HG02610 (cell line): ENCODE measurements at regions not wholly inside any gene's neighbourhood (a gene's known extent, or its start where the extent isn't known, plus 50 kb on each side); places are given as distances from the start of the nearest gene placed in this dataset.

Experiments used
- ATAC-seq: cut with Tn5 transposase; IDR thresholded peaks from one replicate; pipeline ENCODE4 v1.9.1; 2021; ENCODE audit warnings: mild to moderate bottlenecking, moderate library complexity; ENCODE audit not compliant: unreplicated experiment

DNA sequence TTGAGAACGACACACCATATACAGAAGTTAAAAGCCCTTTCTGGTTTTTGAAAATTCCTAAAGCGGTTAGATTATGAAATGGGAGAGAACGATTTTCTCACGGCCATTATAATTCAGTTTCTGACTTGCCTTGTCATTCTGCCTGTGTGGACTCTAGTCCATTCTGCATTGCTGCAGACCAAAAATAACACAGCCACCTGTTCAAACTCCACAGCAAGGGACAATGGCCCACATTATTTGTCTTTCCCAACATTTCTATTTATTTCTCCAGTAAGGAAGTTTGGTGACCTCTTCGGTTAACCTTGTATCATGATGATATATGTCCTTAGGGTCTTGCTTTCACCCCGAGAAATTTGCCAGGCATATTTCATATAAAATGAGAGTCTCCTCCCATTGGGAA is 497.7 kb downstream of the BRINP1 start:
- no peak for ATAC-seq

DNA sequence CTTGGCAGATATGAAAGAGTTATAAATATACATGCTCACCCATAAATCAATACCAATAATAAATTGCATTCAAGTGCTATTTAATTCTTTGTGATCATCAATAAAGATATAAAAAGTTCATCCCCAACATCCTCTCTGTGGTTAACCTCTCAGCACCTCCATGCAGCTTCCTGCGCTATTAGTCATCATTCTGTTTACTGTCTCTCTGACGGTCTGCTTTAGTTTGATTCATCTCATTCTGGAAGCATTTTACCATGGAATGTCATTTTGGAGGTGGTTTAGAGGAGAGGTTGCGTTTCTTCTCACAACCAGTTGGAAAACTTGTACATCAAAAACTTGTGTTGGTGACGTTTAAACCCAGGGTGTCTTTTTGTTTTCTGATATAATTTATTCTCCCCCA is 486.6 kb downstream of the BRINP1 start:
- ATAC-seq, result no peak

DNA sequence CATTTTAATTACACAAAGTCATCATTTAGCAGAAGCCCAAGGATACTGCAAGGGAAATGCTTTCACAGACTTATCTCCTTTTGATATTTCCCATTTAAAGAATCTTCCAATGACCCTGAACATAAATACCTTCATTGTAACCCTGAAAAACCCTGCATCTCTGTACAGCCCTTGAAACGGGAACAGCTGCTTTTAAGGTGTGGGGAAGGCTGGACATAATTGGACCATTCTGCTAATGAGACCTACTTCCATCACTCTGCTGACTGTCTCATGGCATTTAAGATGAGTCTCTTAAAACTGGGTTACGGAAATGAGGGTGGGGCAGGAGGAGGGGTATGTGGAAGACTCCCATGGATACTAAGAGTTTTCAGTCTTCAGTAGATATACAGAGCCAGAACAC is 485.8 kb downstream of the BRINP1 start:
- no peak for ATAC-seq

DNA sequence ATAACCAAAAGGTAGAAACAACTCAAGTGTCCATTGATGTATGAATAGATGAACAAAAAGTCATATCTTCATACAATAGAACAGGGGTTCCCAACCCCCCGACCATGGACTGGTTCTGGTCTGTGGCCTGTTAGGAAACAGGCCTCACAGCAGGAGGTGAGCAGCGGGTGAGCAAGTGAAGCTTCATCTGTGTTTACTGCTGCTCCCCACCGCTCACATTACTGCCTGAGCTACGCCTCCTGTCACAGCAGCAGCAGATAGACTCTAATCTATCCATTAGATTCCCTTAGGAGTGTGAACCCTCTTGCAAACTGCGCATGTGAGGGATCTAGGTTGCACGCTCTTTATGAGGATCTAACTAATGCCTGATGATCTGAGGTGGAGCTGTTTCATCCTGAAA is 478.0 kb downstream of the BRINP1 start:
- no peak for ATAC-seq

DNA sequence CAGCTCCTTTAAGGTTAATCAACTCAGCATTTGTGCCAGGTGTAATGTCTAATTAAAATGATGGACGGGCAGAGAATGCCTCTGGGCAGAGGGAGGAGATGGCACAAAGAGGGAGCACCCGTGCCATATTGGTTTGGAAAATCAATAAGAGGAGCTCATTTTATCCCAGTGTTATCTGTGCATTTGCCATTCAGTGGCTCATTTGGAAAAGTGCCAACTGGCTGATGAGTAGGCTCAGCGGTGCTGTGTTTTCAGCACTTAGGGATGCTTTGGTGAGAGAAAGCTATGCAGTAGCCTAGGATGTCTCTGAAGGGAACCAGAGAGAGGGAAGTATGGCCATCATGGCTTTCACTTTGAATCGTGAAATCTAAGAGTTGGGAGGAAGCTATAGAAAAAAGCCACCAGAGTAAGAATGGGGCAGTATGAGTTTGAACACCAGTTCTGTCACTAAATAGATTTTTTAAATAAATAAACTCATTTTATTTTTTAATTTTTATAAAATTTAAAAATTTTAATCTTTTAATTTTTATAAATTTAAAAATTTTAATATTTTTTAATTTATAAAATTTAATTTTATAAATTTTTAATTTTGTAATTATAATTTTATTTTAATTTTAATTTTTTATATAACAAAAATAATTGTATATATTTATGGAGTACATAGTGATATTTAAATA is 472.8 kb downstream of the BRINP1 start:
- ATAC-seq, result no peak

DNA sequence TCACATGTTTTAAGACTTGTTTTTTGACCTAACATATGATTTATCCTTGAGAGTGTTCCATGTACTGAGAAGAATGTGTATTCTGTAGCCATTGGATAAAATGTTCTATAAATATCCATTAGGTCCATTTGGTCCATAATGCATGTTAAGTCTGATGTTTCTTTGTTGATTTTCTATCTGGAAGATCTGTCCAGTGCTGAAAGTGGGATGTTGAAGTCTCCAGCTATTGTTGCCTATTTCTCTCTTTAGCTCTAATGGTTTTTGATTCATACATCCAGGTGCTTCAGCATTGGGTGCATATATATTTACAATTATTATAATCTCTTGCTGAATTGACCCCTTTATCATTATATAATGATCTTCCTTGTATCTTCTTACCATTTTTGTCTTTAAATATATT is 451.1 kb downstream of the BRINP1 start:
- ATAC-seq, result no peak

DNA sequence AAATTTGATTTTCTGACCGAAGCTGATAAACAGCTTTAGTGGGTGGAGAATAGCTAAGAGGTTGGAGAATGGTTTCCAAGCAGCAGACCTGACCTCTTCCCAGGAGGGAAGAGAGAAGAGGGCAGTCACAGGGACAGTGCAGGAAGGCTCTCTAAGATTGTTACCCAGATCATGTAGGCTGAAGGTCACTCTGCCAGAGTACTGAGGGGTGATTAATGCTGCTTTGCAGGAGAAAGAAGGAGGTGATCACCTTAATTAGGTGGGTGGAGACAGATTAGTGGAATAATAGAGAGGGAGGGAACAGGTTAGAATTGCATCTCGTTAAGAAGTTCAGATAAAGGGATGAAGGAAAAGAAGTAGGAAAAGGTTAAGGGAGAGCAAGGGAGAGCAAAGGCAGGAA is 440.5 kb downstream of the BRINP1 start:
- ATAC-seq, result no peak

DNA sequence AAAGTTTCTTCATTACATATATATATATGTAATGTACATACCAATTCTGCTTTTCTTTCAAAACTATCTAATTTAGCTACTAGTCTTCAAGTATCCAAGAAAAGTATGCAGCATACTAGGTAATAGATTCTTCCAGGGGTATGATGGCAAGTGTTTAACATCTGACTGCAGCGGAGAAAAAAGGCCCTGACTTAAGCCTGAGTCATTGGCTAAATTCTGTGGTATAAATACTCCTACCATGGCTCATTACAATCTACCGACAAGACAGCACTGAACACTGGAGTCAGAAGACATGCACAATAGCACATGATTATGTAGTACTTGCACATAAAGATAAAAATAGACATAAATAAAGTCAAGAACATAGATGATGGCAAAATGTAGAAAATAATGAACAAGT is 439.9 kb downstream of the BRINP1 start:
- no peak for ATAC-seq

DNA sequence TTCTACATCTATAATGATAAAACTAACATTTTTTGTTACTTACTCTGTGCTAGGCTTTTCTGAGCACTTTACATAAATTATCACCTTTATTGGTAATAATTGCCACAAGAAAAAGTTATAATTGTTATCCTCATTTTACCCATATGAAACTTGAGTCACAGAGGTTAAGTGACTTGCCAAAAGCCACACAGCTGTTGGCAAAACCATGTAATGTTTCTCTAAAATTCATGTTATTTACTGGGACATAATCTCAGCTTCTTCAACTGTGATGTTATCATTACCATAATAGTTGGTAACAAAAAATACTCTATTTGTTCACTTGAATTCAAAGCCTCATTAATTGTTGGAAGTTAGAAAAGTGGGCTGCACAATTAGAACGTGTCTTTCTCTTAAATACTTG is 437.3 kb downstream of the BRINP1 start:
- no peak for ATAC-seq

DNA sequence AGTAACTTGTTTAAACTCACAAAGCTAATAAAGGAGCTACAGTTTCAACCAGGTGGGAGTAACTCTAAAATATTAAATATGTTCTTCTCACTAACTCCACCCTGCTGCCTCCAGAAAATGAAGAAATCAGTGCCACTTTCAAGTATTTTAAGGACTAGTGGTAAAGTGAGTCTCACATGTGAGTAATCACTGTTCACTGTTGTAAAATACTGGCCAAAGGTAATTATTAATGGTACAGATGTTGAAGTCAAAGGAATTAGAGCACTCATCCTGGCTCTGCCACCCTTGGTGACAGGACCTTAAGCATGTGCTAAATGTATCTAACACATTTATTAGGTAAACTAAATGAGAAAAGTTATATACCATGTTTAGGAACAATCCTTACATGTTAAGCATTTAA is 430.7 kb downstream of the BRINP1 start:
- no peak for ATAC-seq

DNA sequence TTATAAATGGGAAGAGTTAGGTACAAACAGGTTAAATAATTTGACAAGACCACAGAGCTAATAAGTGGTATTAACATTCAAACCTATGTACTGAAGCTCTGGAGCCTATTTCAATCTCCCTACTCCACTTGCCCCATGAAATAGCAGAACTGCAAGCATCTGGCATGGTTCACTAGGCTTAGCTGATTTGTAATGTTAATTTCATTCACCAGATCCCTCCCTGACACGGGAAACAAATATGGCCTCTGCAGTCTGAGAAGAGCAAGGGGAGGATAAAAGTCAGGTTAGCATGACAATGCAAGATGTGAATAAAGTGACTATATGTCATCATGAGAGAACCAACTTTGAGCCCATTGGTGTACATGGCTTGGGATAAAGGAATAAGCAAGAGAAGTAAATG is 428.8 kb downstream of the BRINP1 start:
- no peak for ATAC-seq

DNA sequence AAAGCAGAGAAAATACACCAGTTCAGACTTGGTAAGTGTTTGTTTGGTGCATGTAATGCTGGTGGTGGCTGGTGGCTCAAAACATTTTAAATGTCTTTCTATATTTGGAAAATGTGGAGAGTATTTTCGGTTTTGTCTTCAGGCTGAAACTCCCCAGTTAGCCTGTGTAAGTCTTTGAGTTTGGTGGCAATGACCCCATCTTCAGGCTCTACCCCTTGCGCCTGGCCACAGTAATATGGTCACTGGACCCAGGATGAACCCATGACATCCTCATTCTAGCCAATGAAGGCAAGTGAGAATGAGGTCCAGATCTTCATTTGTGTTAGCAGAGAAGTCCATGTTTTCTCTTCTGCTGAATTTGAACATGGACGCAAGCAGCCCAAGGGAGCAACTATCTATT is 422.6 kb downstream of the BRINP1 start:
- ATAC-seq, result no peak

DNA sequence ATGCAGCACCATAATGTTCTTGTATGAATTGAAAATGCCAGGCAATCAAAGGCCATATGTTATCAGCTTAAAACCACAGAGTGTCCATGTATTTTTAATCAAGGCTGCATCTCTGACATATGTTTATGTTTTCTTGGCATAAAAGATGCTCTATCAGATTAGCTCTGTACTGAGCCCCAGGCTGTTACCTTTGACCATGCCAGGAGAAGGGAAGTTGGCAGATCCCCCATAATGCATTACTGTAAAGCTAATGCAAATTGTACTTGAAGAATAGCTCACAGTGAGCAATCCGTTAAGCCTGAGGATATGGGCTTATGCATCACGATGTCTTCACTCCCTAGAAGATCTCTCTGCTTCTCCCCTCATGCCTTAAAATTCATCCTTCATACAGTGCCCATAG is 414.4 kb downstream of the BRINP1 start:
- no peak for ATAC-seq

DNA sequence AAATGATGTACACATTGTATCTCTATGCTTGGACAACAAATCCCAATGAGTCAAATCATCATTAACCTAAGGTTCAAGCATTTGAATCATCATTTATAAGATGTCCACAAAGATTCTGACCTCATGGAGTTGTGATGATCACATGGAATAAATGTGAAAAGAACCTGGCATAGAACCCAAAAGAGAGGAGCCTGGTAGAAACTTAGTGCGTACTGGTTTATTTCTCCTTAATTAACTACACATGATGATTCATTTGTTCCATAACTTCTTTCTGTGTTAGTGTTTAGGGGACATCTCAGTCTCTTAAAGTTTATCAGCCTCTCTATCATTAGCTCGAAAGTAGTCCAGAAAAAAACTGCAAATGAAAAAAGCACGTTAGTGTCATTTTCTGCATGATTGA is 411.6 kb downstream of the BRINP1 start:
- ATAC-seq, result no peak

DNA sequence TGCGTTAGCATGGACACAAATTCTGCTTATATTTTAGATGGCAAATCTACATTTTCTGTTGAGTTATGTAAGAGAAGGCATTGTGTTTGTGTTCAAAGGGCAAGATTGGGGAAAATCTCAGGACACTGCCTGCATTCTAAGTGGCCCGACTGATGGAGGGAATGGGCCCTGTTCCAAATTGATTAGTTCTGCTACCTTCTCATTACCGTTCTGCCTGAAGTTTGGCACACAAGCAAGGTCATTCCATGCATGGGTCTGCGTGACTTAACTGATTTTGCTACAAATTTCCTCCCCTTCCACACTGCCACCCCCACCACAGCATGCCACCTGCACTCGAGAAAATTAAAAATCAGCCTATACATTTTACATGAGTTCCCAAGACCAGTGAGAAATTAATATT is 409.9 kb downstream of the BRINP1 start:
- no peak for ATAC-seq

DNA sequence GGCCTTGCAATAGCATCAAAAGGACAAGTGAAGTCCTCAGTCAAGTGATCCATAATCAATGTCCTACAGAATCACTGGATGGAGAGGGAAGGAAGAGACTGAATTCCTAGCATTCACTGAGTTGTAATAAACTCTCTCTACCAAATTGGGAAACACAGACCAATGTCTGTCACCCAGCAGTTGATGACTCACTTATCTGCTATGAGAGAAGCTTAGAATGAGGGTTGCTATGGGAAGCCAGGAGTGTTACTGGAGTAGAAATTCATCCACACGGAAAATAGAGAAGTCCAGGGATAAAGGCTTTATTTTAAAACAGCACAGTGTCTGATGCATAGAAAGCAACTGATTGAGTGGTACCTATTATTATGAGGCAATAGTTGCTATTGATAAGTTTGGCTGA is 407.4 kb downstream of the BRINP1 start:
- ATAC-seq, result no peak

DNA sequence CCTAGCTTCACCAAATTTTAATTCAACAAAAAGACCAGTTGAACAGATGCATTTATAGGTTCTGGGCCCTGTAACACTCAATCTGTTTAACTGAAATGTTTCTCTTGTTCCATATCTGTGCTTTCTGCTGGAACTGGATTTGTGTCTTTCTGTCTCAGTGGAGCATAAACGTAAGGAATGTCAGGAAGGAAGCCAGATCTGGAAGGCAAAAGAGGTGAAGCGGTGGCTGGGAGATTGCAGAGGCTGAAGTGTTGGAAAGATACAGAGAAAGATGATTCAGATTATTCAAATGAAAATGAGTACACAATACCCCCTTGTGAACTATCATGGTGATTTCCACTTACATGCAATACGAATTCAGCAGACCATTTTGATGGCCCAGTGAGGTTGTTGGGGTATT is 406.8 kb downstream of the BRINP1 start:
- ATAC-seq, result no peak

DNA sequence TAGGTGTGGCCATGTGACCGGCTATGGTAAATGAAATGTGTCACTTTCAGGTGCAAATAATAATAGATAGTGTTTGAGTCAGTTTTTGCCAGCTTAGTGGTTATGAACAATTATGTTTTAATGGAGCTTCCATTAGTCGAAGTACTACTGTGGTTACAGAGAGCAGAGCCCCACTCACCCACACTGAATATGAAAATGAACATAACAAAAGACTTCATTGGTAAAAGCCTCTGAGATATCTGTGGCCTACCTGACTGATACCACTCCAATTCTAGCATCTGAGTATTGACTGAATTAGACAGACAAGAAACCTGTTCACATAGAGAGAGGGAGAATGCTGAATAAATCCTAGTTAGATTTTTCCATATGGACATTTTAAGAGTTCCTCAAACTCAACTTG is 405.6 kb downstream of the BRINP1 start:
- no peak for ATAC-seq

DNA sequence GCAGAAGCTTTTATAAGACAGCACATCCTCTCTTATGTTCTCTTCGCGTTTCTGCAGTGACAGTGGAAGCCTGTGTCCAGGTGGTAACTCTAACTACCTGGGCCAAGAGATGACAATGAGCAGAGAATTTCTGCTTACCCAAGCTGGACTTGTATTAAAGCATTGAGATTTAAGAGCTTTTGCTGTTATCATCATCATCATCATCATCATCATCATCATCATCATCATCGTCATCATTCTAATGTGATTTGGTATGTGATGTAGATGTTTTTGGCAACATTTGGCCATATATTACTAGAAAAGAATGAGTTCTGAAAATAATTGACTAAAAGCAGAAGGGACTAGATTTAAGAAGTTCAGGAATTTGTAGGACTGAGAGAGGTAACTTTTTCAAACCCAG is 401.3 kb downstream of the BRINP1 start:
- no peak for ATAC-seq

DNA sequence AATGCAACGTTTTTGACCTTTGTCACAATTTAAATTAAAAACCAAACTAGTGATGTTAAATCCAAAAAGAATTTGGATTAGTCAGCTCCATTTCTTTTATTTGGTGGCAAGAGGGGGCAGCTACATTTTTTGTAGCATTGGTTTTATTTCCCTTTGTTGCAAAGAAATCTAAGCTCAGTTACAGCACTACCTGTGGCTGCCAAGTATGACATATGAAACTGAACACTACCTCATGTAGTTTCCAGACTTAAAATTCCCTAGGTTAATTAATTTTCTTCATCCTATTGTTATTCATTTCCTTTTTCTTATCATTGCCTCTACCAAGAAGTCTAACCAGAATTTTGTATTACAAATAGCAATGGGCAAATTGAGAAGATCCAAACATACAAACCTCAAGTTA is 393.5 kb downstream of the BRINP1 start:
- ATAC-seq, result no peak

DNA sequence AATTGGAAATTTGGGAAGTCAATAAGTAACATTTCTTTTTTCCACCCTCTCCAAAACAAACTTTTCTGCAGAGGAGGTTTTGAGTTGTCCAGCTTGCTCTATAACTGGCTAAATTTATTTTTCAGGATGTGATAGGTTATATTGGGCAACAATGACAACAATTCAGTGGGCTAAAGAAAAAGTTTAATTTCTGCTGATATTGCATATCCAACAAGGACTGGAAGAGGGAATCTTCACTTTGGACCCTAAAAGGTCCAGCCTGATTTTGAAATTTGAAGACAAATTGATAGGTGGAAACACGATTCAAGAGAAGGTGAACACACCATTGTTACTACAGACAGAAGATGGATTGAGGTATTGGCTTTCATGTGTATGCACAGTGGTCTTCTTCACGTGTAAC is 393.1 kb downstream of the BRINP1 start:
- no peak for ATAC-seq

DNA sequence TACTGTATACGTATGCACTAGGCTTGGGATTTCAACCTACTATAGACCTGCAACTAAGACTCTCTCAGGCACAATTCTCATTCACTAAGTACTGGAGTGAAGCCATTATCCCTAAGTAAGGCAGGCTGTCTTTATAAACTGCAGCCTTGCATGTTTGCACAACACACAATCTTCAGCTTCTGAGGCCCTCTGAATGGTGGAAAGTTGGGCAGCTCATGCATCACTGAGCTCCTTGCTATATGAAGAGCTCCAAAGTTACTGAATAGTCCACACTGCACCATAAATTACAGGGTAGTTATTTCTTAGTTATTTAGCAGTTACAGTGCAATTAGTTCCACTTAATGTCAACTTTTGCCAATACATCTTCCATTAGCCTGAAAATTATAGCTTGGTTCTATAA is 384.6 kb downstream of the BRINP1 start:
- no peak for ATAC-seq

DNA sequence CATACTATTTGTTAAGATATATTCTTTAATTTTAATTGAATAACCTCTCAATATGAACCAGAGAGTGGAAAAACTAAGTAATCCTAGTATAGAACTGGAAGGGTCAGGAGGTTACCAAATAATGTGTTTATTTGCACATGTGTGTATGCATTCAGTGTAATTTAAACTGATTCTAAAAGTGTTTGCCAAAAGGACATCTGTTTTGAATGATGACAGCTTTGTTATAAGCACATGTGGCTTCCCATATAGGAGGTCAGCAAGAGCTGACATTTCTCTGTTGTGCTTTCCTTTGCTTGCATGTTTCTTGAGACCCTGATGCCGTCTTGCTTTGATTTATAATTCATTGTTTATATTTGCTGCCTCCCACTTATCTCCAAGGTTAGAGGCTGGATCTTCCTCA is 383.4 kb downstream of the BRINP1 start:
- no peak for ATAC-seq

DNA sequence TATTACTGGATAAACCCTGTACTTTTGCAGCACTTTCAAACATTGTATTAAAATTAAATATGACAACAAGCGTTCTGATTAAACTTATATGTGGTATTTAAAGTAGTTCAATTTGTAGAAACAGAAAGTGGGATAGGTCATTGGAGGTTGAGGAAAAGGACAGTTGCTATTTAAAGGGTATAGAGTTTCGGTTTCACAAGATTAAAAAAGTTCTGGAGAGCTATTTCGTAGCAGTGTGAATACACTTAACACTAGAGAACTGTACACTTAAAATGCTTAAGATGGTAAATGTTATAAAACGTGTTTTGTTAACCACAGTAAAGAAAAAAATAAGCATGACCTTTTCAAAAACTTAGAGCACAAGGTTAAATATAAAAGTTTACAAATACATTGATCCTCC is 382.1 kb downstream of the BRINP1 start:
- ATAC-seq, result no peak
